ENCODE measurements at regions not wholly inside any gene's neighbourhood (a gene's known extent, or its start where the extent isn't known, plus 50 kb on each side); places are given as distances from the start of the nearest gene placed in this dataset.

DNA sequence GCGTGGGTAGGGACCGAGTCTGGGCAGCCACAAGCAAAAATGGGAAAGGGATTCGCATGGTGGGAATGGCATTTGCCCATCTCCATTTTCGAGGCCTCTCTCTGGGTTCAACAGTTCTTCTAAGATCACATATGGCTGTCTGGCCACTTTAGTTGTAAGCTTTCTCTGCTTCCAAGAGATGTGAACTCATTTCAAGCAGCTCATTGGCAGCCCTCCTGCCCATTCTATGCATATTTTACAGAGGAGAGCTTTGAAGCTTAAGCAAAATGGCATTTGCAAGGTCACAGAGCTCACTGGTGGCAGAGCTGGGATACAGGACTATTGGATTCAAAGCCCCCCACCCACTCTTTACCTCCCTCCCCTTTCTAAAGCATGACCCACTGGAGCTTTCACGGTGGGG lies 93.7 kb downstream of the HHIPL2 start:
- TF ChIP-seq SUZ12 (IDR thresholded peaks at IDR 0.05; ENCODE audit: extremely low read depth, insufficient read depth, insufficient read length) (no peak), YY1 (IDR thresholded peaks at IDR 0.05; ENCODE audit: insufficient read depth, insufficient read length) (no peak), ZNF274 (IDR thresholded peaks at IDR 0.05; ENCODE audit: low read depth, low read length) (no peak)

All from NT2/D1 (cell line).